Suppressor macrophage treated with lipopolysaccharide for 1 hour (primary cell): ENCODE measurements at regions not wholly inside any gene's neighbourhood (a gene's known extent, or its start where the extent isn't known, plus 50 kb on each side); places are given as distances from the start of the nearest gene placed in this dataset.
A peak's percentile ranks its signal among the peaks of the same experiment; 100 is the strongest.
"Not testable (repeated sequence)": the region's sequence is repeated elsewhere in the genome, so short reads cannot be mapped to it uniquely, and the experiment has no call there.

Experiments
- DNase-seq, 3 donors: peaks; one replicate each; pipeline ENCODE4 v3.0.0-alpha.2; 2020 to 2022

DNA sequence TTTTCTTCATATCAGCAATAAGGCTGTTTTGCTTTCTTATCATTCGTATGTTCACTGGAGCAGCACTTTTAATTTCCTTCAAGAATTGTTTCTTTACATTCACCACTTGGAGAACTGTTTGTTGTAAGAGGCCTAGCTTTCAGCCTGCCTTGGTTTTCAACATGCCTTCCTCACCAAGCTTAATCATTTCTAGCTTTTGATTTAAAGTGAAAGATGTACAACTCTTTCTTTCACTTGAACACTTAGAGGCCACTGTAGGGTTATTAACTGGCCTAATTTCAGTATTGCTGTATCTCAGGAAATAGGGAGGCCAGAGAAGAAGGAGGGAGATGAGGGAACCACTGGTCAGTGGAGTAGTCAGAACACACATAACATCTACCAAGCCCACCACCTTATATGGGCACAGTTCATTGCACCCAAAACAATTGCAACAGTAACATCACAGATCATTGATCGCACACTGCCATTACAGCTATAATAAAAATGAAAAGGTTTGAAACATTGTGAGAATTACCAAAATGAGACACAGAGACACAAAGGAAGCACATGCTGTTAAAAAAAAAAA lies 181.4 kb upstream of the TUBA3C start:
- no peak for DNase-seq

DNA sequence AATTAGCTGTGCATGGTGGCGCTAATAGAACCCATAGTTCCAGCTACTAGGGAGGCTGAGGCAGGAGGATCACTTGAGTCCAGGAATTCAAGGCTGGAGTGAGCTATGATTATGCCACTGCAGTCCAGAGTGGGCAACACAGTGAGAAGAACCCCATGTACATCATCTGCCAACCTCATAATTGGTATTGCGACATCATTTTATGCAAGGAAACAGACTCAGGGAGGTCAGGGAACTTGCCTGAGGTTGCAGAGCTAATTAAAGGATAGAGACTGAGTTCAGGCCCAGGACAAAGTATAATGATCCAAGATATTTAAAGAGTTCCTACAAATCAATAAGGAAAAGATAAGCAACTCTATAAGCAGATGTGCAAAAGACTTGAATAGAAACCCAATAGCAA lies 178.1 kb upstream of the TUBA3C start:
- not testable (repeated sequence) for DNase-seq

DNA sequence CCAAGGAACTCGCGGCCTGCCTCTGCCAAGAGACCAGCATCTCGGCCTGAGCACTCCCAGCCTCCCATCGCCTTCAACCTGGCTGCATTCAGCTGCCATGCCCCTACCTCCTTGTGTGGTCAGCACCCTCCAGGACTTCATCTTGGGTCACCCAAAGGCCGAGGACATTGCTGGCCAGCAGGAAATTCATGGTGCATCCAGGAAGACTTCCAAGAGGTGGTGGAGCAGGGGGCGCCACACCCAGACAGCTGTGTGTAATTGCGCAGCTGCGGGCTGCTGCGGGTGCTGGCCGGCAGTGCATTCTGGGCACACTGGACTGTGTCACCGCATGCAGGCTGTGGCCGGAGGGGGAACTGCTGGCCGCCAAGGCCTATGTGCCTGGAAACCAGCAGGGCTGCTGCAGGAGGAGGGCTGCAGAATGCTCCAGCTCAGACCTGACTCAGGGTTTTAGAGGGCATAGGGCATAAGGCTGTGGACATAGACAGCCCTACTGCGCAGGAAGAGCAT lies 164.3 kb upstream of the TUBA3C start:
- no peak for DNase-seq

DNA sequence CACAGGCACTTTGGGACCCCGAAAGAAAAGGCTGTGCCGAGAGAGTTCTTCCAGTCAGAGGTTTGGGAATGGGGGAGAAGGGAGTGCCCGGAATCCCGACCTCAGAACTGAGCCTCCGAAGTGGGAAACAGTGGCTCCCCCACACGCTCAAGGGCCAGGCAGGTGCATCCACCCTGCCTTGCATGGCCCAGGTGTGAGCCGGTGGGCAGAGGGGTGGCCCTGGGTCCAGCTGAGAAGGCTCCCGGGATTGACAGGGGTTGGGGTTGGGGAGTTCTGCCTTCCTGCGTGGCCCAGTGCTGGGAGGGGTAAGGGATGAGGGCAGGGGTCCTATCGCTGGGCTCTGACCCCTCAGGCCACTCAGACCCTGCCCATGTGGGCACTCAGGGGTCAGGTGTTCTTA lies 163.5 kb upstream of the TUBA3C start:
- no peak for DNase-seq

DNA sequence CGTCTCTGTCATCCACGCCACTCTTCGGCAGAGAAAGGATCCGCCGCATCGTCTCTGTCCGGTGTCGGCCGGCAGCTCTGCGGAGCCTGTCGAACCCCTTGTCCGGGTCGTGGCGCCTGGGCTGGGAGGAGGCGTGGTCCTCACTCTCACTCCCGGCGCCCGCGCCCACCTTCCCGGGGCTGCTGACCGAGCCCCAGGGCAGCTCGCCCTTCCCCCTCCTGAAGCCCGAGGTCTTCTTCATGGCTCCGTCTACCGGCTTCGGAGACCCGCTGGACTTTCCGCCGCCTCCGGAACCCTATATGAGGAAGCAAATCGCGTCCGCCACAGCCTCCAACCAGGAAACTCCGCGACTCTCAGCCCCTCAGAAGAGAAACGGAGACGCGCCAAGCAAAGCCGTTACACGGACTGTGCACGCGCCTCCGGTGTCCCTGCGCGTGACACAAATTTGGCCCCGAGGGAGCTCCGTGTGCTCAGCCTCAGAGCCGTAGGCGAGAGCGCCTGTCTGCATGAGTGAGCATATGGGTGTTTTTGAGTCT lies 163.0 kb upstream of the TUBA3C start:
- peak in 2 of 3 donors; percentile 0 to 15 for DNase-seq

DNA sequence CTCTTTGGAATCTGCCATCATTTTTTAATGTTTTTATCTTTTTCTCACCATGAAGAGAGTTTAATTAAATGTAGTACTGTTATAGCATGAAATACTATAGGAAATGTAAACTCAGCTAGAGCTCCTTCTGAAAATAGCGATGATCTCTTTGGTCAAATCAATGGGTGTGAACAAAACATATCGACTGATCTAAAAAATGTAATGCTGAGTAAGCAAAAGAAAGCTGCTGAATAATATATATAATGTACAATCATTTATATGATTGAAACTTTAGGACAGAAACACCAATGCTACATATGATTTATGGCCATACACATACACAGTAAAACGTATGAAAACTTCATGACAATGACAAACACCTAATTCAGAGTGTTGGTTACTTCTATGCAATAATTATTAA lies 150.8 kb upstream of the TUBA3C start:
- DNase-seq: no peak

DNA sequence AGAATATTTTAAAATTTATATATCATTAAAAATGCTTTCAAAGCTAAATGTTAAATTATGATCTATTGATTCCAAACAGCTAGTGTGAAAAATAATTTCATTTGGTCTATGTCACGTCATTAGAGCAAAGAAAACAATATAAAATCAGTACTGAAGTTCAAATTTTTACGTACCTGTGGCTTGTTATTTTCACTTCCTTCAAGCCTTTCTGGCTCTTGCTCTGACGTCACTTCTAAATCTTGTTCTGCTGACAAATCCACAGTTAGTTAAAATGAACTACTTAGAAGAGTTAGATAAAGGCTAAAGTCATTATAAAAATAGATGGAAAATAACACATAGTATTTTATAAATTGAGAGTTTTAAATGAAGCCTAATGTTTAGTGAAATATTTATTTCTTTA lies 147.7 kb upstream of the TUBA3C start:
- no peak for DNase-seq

DNA sequence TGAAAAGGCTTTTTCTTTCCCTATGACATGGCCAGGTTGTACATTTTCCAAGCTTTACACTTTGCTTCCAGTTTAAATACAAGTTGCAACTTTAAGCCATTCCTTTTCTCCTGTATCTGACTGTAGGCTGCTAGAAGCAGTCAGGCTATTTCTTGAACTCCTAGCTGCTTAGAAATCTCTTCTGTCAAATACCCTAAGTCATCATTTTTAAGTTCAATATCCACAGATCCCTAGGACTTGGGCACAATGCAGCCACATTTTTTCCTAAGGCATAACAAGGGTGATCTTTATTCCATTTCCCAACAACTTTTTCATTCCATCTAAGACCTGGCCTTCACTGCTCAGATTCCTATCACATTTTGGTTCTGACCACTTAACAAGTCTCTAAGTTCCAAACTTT lies 142.7 kb upstream of the TUBA3C start:
- DNase-seq: no peak

DNA sequence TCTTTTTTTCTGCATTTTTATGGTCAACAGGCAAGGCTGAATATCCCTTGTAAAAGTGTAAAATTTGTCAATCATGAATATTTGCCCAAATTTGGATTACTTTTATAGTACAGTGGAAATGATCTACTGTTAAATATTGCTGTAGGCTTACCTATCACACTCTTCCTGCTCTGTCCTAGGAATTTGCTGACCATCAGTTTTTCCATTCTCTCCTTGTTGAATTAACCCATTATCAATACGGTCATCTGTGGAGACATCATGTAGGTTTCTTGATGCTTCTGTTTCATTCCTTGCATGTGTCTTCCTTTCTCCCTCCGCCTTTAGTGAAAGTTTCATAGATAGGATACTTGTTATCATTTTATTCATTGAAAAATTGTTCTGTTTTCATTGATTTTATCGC lies 139.6 kb upstream of the TUBA3C start:
- no peak for DNase-seq

DNA sequence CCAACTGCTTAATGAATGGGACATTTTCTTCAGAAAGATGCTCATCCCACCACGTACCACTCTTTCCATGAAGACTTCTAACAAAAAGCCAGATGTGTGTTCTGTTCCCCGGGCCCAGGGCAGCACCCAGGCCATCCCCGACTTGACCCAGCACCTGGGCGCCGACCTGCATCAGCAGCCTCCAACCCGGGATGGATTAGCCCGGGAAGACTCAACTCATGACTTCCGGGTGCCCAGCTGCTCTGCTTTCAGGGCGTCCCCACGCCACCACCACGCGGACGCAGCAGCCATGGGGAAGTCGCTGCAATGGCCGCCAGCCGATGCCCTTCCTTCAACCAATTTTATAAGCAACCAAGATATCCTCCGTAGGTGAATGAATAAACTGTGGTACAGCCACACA lies 123.8 kb upstream of the TUBA3C start:
- no peak for DNase-seq

DNA sequence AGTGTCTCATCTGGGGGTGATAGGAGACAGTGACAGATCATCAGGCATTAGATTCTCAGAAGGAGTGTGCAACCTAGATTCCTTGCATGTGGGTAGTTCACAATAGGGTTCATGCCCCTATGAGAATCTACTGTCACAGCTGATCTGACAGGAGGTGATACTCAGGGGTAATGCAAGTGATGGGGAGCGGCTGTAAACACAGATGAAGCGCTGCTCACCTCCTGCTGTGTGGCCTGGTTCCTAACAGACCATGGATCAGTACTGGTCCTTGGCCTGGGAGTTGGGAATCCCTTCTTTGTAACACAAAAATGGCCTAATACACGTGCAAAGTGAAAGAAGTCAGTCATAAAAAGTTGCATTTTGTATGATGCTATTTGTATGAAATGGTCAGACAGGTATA lies 107.6 kb upstream of the TUBA3C start:
- no peak for DNase-seq

DNA sequence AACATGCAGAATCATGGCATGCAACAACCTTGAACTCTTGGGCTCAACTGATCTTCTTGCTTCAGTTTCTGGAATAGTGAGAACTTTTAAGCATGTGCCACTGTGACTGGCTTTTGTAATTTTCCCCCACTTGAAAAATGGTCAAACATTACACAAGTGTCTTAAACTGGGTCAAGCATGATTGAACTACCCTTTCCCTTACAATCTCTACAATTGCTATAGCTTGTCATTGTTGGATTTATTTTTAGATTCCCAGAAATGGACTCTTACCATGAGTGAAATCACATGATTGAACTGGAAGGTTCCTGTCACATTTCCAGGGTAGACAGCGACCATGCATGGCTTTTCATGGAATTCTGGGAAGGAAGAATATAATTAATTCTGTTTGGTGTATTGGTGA lies 102.2 kb upstream of the TUBA3C start:
- DNase-seq: no peak

DNA sequence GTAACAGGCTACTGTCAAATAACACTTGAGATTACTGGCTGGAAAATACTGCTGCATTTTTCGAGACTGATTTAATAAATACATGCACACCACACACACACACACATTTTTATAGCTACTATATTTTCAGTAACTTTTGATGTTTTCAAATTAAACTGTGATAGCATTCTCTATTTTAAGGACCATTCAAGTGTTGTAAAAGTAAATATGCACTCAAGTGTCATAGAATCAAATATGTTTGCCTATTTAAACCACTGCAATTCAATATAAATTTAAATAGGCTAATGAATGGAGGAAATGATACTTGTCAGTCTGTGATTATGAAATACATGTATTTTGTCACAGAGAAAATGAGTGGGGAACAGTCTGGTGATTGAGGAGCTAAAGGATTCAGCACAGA lies 86.7 kb upstream of the TUBA3C start:
- no peak for DNase-seq

DNA sequence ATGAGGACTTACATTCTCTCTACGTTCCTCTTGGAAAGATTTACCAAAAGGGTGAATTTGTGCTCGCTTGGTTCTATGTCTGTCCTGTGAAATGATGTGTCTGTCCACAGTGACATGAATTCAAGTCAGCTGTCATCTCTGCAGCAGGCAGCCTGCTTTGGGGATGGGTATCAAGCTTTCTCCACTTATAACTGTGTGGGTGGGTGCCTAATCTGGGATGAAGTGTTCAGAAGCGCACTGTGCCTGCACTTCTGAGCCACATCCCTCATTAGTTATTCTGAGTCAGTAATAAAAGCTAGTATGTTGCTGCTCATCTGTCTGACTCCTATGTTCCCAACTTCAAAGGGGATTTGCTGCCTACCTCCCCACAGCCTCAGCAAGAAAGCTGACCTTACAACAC lies 86.1 kb upstream of the TUBA3C start:
- DNase-seq: no peak

DNA sequence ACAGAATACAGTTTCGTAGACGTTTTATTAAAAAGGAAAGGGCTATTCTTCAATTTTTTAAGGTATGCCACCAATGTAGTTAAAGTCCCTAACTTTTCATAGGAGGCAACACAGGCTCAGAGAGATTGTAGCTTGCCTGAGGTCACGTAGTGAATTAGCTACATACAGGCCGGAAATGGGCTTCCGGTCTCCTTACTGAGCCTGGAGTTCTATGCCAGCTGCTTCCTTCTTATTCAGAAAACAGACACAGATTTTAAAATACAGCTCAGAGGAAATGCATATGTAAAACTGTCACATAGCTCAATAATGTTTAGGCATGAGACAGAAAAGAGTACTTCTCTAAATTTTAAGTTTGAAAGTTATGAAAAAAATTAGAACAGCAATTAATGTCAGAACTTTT lies 85.4 kb upstream of the TUBA3C start:
- no peak for DNase-seq

DNA sequence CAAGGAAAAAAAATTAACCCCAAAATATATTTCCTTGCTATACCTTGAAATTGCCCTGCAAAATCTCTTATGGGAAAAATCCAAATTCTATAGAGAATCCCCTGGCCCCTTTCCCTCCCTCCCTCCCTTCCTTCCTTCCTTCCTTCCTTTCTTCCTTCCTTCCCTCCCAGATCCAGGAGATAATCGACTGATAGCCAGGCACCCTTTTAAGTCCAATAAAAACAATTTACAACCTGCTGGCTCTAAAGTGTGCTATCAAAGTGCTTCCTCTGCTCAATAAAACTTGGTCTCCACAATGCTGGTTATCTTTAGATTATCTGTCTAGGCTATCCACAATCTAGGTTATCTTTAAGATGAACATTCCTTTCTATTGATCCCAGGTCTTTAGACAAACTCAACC lies 83.1 kb upstream of the TUBA3C start:
- no peak for DNase-seq

DNA sequence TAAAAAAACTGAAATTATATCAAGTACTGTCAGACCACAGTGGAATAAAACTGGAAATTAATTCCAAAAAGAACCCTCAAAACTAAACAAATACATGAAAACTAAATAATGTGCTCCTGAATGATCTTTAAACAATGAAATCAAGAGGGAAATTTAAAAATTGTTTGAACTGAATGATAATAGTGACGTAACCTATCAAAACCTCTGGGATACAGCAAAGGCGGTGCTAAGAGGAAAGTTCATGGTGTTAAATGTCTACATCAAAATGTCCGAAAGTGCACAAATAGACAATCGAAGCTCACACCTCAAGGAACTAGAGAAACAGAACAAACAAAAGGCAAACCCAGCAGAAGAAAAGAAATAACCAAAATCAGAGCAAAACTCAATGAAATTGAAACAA lies 70.8 kb upstream of the TUBA3C start:
- DNase-seq: no peak

DNA sequence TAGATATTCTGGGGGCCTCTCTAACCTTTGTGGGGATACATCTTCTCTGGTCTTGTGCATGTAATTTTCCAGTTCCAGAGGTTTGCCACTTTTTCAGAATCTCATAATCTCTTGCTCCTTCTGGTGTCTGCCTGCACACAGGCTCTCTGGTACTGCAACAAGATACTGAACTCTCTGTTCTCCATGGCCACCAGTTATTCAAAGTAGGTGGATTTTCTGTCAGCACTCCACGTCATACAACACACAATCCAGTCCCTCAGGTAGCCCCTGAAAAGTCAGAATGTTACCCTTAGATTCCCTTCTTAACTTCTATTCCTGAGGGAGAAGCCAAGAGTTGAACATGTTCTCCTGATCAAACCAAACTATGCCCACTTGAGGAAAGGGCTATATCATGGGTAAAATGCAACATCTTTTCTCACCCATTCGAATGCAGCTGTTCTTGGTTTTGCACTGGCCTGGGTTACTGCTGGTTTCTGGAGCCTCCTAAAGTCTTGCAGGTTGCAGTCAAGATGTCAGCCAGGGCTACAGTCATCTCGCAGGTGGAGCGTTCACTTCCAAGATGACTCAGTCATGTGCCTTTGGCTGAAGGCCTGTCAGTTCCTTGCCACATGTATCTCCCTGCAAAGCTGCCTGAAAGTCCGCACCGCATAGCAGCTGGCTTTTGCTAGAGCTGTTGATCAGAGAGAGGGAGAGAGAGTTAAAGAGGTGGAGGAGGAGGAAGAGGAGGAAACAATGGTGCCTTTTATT lies 57.7 kb upstream of the TUBA3C start:
- no peak for DNase-seq
